B cell (primary cell): ENCODE measurements at regions not wholly inside any gene's neighbourhood (a gene's known extent, or its start where the extent isn't known, plus 50 kb on each side); places are given as distances from the start of the nearest gene placed in this dataset.
"Not testable (repeated sequence)": the region's sequence is repeated elsewhere in the genome, so short reads cannot be mapped to it uniquely, and the experiment has no call there.

Source experiments
- EZH2 ChIP-seq: IDR thresholded peaks from 2 replicates; pipeline ENCODE4 v1.6.1; 2012; ENCODE audit warnings: borderline replicate concordance, low read depth, mild to moderate bottlenecking, moderate library complexity, low read length; ENCODE audit not compliant: insufficient read depth, poor library complexity, severe bottlenecking
- TF ChIP-seq, protein P1 (sequence below): fragments of 200-600 bp; IDR thresholded peaks from one replicate; pipeline ENCODE4 v1.8.0; 2022; ENCODE audit warnings: antibody characterized with exemption, mild to moderate bottlenecking

DNA sequence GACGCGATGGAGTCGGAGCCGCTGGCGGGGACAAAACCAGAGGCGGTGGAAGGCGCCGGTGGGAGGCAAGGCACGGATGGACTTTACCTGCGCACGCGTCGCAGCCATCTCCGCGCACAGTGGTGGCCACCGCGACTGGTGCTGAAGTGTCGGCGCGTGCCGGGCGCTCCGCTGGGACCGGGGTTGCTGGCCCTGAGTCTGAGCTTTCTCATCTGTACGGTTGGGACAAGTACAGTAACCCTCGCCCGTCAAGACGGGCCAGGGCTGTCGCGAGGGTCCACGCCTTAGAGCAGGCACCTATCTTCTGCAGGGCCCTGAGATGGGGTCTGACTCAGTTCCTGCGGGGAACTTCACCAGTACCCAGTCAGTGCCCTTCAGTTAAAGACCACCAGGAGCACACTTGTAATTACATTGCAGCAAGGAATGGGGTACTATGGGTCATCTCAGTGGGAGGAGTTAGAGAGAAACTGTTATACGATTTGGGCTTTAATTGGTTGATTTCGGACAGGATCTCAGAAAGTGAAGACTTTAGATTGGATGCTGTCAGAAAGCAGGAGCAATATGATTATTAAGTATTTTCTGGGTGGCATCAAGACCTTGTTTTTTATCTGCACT, 385.6 kb downstream of the SPATA31A6 start:
- TF ChIP-seq, protein P1, sequence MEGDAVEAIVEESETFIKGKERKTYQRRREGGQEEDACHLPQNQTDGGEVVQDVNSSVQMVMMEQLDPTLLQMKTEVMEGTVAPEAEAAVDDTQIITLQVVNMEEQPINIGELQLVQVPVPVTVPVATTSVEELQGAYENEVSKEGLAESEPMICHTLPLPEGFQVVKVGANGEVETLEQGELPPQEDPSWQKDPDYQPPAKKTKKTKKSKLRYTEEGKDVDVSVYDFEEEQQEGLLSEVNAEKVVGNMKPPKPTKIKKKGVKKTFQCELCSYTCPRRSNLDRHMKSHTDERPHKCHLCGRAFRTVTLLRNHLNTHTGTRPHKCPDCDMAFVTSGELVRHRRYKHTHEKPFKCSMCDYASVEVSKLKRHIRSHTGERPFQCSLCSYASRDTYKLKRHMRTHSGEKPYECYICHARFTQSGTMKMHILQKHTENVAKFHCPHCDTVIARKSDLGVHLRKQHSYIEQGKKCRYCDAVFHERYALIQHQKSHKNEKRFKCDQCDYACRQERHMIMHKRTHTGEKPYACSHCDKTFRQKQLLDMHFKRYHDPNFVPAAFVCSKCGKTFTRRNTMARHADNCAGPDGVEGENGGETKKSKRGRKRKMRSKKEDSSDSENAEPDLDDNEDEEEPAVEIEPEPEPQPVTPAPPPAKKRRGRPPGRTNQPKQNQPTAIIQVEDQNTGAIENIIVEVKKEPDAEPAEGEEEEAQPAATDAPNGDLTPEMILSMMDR: not testable (repeated sequence)
- TF ChIP-seq EZH2: not testable (repeated sequence)
